ENCODE measurements at regions not wholly inside any gene's neighbourhood (a gene's known extent, or its start where the extent isn't known, plus 50 kb on each side); places are given as distances from the start of the nearest gene placed in this dataset.

DNA sequence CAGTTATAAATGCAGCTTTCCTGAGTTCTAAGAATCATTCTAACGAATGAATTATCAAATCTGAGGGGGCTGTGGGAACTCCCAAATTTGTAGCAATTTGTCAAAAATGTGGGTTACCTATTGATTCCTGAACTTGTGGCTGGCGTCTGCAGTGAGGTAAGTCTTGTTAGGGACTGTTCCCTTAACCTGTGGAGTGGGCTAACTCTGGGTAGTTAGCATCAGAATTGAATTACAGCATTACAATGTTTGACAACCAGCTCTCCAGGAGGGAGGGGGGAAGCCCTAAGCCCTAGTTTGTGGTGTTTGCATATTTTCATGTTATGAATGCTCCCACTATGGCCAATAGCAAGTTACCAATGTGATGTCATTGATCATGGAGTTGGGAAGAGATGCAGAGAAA, 65.9 kb upstream of the STT3B start:
- TF ChIP-seq, protein P1, sequence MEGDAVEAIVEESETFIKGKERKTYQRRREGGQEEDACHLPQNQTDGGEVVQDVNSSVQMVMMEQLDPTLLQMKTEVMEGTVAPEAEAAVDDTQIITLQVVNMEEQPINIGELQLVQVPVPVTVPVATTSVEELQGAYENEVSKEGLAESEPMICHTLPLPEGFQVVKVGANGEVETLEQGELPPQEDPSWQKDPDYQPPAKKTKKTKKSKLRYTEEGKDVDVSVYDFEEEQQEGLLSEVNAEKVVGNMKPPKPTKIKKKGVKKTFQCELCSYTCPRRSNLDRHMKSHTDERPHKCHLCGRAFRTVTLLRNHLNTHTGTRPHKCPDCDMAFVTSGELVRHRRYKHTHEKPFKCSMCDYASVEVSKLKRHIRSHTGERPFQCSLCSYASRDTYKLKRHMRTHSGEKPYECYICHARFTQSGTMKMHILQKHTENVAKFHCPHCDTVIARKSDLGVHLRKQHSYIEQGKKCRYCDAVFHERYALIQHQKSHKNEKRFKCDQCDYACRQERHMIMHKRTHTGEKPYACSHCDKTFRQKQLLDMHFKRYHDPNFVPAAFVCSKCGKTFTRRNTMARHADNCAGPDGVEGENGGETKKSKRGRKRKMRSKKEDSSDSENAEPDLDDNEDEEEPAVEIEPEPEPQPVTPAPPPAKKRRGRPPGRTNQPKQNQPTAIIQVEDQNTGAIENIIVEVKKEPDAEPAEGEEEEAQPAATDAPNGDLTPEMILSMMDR (IDR thresholded peaks at IDR 0.05) = no peak
- TF ChIP-seq POLR2A (IDR thresholded peaks at IDR 0.05) = no peak
